ENCODE measurements at regions not wholly inside any gene's neighbourhood (a gene's known extent, or its start where the extent isn't known, plus 50 kb on each side); places are given as distances from the start of the nearest gene placed in this dataset.

DNA sequence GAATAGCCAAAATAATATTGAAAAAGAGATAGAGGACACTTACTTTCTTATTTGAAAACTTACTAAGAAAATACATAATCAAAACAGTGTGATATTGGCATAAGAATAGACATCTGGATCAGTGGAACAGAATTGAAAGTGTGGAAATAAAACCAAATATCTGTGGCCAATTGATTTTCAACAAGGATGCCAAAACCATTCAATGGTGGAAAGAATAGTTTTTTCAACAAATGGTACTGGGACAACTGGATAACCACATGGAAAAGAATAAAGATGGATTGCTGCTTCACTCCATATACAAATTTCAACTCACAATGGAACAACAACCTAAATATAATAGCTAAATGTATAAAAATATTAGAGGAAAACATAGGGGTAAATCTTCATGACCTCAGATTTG is 152.5 kb upstream of the GPR149 start:
- Histone ChIP-seq H3K27ac (no peak overlapping the region), H3K9me3 (no peaks in the 10 kb centered on the region), H3K4me2 (no peak overlapping the region), H3K4me1 (no peaks in the 10 kb centered on the region), H3K4me3 (no peak overlapping the region)
- no peak for TF ChIP-seq ESRRA (IDR thresholded peaks at IDR 0.05; ENCODE audit: borderline replicate concordance, low read length)
- TF ChIP-seq EHF (CRISPR knock-in tag; IDR thresholded peaks at IDR 0.05), result no peak
- TF ChIP-seq, protein P1, sequence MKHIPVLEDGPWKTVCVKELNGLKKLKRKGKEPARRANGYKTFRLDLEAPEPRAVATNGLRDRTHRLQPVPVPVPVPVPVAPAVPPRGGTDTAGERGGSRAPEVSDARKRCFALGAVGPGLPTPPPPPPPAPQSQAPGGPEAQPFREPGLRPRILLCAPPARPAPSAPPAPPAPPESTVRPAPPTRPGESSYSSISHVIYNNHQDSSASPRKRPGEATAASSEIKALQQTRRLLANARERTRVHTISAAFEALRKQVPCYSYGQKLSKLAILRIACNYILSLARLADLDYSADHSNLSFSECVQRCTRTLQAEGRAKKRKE (CRISPR knock-in tag; IDR thresholded peaks at IDR 0.05; ENCODE audit: low read depth), result no peak
- no peak for TF ChIP-seq ZFP36 (IDR thresholded peaks at IDR 0.05; ENCODE audit: borderline replicate concordance, partially characterized antibody)
- no peak for TF ChIP-seq TP53 (CRISPR knock-in tag; IDR thresholded peaks at IDR 0.05)
- no peak for TF ChIP-seq SMC3 (IDR thresholded peaks at IDR 0.05)
- TF ChIP-seq ZSCAN20 (CRISPR knock-in tag; IDR thresholded peaks at IDR 0.05), result no peak
- FAIRE-seq (no peak), ATAC-seq (no peak), DNase-seq (ENCODE audit: low read depth in 1 of 2, low spot score in 1 of 2) (no peak)
- CTCF ChIA-PET, result no interaction called here
- POLR2A ChIA-PET, result no interaction called here

DNA sequence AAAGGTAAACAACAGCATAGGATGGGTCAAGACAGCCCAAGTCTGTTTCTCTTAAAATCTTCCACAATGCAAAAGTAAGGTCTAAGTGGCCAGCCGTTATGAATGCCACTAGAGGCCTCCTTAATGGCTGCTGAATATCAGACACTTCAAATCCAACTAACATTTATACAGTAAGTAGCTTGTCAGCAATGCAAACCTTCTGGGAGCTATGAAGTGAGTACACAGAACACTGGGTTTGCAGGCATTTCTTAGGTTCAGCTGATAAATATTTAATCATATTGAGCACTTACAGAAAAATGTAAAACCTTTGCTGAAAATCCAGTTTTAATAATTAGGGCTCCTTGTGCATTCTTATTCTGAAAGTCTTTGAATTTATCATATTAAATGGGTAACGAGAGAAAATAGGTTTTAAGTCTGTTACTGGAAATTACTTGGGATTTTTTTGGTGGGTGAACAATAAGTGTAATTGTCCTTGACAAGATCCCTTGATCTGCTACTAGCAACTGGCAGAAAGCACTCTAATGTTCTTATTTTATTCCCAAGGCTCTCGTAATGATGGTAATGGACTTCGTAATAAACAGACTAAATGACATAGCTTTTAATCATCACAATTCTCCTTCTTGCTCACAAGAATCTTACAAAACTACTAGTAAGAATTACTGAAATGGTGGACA is 141.7 kb upstream of the GPR149 start:
- WGBS (ENCODE audit: missing lambda C conversion rate), result 16% methylated on average over 4 of the region's 4 CpGs
- DNase-seq (ENCODE audit: low read depth in 1 of 2, low spot score in 1 of 2) (no peak), FAIRE-seq (no peak), ATAC-seq (no peak)
- H3K4me1 ChIP-seq, result no peaks in the 10 kb centered on the region
- TF ChIP-seq FOSB (CRISPR knock-in tag; IDR thresholded peaks at IDR 0.05) (no peak), RARB (CRISPR knock-in tag; IDR thresholded peaks at IDR 0.05) (no peak), ZSCAN20 (CRISPR knock-in tag; IDR thresholded peaks at IDR 0.05) (no peak), POLR2AphosphoS2 (conservative IDR thresholded peaks at IDR 0.05; ENCODE audit: low read length) (no peak), EP300 (IDR thresholded peaks at IDR 0.05) (no peak), HEYL (CRISPR knock-in tag; IDR thresholded peaks at IDR 0.05) (no peak), TFCP2L1 (CRISPR knock-in tag; IDR thresholded peaks at IDR 0.05) (no peak), FOXS1 (CRISPR knock-in tag; IDR thresholded peaks at IDR 0.05) (no peak), RNF2 (IDR thresholded peaks at IDR 0.05; ENCODE audit: borderline replicate concordance, low read depth) (no peak), NFE2L2 (conservative IDR thresholded peaks at IDR 0.05; ENCODE audit: low read length) (no peak)
- TF ChIP-seq, protein P2, sequence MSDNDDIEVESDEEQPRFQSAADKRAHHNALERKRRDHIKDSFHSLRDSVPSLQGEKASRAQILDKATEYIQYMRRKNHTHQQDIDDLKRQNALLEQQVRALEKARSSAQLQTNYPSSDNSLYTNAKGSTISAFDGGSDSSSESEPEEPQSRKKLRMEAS (IDR thresholded peaks at IDR 0.05), result no peak
- TF ChIP-seq, protein P3, sequence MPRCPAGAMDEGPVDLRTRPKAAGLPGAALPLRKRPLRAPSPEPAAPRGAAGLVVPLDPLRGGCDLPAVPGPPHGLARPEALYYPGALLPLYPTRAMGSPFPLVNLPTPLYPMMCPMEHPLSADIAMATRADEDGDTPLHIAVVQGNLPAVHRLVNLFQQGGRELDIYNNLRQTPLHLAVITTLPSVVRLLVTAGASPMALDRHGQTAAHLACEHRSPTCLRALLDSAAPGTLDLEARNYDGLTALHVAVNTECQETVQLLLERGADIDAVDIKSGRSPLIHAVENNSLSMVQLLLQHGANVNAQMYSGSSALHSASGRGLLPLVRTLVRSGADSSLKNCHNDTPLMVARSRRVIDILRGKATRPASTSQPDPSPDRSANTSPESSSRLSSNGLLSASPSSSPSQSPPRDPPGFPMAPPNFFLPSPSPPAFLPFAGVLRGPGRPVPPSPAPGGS (IDR thresholded peaks at IDR 0.05), result no peak
- TF ChIP-seq, protein P1 (CRISPR knock-in tag; IDR thresholded peaks at IDR 0.05; ENCODE audit: low read depth), result no peak
- H3K27ac ChIP-seq, result no peak overlapping the region
- H3K4me2 ChIP-seq, result no peak overlapping the region
- H3K4me3 ChIP-seq, result no peak overlapping the region
- CTCF ChIA-PET, result no interaction called here
- POLR2A ChIA-PET, result no interaction called here
- H3K9me3 ChIP-seq, result no peaks in the 10 kb centered on the region

DNA sequence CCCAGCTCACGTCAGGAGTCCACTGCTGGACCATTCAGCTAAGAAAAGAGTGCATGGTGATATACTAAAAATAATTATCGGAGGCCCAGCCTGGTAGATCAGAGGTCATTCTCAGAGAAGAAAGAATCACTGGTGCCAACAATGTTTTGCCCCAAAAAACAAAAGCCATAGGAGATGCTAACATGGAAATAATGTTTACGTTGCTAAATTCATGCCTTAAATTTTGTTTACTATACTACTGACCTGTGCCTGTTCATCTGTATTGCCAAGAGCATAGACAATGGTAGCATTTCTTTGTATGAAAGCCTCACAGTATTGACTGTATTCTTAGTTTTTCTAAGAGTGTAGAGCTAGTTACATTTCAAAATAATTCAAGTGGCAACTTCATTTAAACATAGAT is 138.1 kb upstream of the GPR149 start:
- WGBS (ENCODE audit: missing lambda C conversion rate), result 7% methylated on average over 3 of the region's 3 CpGs
- FAIRE-seq, result no peak

More for the DNA sequence above, 138.1 kb upstream of the GPR149 start:
- CTCF ChIA-PET, result no interaction called here
- Histone ChIP-seq H3K27ac (no peak overlapping the region), H3K4me3 (no peak overlapping the region), H3K4me1 (no peaks in the 10 kb centered on the region), H3K4me2 (no peak overlapping the region), H3K9me3 (no peaks in the 10 kb centered on the region)
- DNase-seq (ENCODE audit: low read depth in 1 of 2, low spot score in 1 of 2), result no peak
- POLR2A ChIA-PET, result no interaction called here
- no peak for ATAC-seq
- TF ChIP-seq MAFK (IDR thresholded peaks at IDR 0.05; ENCODE audit: partially characterized antibody), result peak; percentile 52
- no peak for TF ChIP-seq KDM5A (IDR thresholded peaks at IDR 0.05)

Data from A549 (cell line).